ENCODE measurements at regions not wholly inside any gene's neighbourhood (a gene's known extent, or its start where the extent isn't known, plus 50 kb on each side); places are given as distances from the start of the nearest gene placed in this dataset.

DNA sequence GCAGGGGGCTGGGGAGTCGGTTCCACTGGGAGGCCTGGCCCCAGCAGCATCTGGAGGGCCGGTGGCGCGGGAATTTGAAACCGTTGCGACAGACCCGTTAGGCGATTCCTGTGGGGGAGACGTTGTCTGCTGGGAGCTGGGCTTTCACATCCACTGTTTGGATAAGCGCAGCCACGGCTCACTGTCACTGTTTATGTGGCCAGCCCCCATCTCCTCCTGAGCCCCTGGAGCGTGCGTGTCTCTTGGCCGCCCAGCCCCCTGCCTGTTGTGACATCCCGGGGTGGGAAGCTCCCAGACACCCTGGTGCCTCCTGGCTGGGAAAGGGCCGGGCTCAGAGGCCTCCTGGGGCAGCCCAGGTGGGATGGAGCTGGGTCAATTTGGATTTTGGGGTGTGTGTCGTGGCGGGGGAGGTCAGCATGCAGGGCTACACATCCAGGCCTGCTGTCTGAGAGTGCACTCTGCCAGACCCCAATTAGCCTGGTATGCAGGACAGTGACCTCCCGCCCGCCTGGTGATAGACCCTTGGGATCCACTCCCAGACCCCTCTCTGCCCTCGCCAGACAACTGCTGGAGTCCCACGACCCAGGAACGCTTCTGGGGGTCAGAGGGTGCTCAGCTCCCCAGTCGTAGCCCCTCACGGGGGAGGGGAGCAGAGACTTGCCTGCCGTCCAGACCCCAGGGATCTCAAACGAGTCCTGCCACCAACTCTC, 62.0 kb upstream of the RNU6ATAC start:
- TF ChIP-seq, protein P1, sequence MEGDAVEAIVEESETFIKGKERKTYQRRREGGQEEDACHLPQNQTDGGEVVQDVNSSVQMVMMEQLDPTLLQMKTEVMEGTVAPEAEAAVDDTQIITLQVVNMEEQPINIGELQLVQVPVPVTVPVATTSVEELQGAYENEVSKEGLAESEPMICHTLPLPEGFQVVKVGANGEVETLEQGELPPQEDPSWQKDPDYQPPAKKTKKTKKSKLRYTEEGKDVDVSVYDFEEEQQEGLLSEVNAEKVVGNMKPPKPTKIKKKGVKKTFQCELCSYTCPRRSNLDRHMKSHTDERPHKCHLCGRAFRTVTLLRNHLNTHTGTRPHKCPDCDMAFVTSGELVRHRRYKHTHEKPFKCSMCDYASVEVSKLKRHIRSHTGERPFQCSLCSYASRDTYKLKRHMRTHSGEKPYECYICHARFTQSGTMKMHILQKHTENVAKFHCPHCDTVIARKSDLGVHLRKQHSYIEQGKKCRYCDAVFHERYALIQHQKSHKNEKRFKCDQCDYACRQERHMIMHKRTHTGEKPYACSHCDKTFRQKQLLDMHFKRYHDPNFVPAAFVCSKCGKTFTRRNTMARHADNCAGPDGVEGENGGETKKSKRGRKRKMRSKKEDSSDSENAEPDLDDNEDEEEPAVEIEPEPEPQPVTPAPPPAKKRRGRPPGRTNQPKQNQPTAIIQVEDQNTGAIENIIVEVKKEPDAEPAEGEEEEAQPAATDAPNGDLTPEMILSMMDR (IDR thresholded peaks at IDR 0.05; ENCODE audit: low read length, missing control alignments), result no peak
- peak; percentile 62 for DNase-seq (ENCODE audit: low read depth)
- H3K4me3 ChIP-seq (replicated peaks; ENCODE audit: low read depth, low read length), result no peak overlapping the region

DNA sequence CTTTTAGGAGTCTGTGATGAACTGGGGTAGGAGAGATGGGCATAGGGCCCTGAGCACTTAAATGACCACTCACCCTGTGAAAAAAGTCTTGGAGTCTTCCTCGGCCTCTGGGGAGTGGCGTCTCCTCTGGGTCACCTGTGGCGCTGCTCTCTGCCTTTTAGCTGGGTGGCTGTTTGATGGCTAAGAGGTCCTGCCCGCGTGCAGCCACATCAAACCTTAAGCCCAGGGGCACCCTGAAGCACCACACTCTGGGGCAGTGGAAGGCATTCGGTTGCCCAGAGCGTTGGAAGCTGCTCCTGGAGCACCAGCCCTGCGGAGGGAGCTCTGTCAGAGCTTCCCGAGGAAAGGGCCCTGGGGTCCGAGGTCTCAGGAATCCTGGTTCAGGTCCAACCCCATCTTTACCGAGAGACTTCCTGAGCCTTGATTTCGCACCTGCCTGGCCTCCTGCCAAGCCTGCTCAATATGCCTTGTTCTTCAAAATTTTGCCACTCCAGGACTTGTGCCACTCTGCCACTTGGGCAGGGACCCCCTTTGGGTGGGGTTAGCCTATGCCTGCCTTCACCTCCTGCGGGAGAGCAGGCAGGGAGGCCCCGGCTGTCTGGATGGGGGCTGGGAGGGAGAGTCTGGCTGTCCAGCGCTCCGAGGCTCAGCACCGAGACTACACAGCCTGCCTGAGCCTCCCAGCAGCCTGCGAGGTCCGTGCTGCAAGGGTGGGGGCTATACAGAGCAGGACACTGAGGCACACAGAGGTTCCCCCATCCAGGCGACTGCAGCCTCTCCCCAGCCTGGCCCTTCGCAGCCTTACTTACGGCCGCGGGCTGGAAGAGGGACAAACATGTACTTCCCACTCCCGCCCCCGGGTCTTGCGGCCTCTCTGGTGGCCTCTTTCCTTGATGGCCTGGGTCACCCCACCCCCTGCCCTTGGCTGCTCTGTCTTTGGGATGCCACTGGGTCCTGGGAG, 63.4 kb upstream of the RNU6ATAC start:
- H3K4me3 ChIP-seq (replicated peaks; ENCODE audit: low read depth, low read length), result no peak overlapping the region
- no peak for DNase-seq (ENCODE audit: low read depth)
- TF ChIP-seq, protein P1 (IDR thresholded peaks at IDR 0.05; ENCODE audit: low read length, missing control alignments), result no peak

DNA sequence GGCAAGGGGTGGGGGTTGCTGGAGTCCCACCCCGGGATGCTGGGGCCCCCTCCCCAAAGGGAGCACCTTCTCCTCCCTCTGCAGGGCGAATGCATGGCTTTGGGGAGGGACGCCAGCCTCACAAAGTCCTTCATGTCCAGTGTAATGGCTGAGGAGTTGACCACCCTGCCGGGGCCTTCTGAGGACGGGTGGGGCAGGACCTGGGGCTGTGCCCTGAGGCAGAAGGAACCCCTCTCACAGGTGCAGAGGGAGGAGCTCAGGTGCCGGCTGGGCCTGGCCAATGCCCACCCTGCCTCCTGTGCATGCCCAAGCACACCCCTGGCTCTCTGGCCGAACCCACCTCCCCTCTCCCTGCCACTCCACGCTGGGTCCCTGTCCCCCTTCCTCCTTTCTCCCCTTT, 64.3 kb upstream of the RNU6ATAC start:
- H3K4me3 ChIP-seq (replicated peaks; ENCODE audit: low read depth, low read length), result no peak overlapping the region
- TF ChIP-seq, protein P1 (IDR thresholded peaks at IDR 0.05; ENCODE audit: low read length, missing control alignments), result no peak
- no peak for DNase-seq (ENCODE audit: low read depth)

DNA sequence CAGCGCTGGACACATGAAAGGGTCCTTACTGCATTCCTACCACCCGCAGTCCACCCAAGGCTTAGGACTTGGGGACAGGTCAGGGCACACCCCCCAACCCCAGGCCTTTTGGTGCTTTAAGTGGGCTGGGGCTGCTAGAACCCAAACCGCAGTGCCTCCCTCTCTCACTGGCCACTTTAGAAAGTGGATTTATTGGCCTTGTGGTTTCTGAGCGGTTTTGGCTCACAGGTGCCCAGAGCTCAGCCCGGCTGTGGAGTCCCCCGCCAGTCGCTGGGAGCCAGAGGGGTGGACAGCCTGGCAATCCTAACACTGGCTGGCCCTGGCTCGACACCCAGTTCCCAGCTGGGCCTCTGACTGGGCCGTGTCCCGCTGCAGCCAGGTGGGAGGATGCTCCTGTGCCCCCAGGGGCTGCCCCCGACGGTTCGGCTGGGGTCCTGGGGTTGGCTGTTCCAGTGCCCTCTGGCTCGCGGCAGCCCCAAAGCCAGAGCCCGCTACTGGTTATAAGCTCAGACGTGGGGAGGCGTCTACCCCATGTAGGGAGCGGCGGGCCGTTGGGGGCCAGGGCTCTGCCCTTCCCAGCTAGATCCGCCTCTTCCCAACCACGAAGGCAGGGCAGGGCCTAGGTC, 65.2 kb upstream of the RNU6ATAC start:
- no peak for DNase-seq (ENCODE audit: low read depth)
- TF ChIP-seq, protein P1 (IDR thresholded peaks at IDR 0.05; ENCODE audit: low read length, missing control alignments), result no peak
- no peak overlapping the region for H3K4me3 ChIP-seq (replicated peaks; ENCODE audit: low read depth, low read length)

DNA sequence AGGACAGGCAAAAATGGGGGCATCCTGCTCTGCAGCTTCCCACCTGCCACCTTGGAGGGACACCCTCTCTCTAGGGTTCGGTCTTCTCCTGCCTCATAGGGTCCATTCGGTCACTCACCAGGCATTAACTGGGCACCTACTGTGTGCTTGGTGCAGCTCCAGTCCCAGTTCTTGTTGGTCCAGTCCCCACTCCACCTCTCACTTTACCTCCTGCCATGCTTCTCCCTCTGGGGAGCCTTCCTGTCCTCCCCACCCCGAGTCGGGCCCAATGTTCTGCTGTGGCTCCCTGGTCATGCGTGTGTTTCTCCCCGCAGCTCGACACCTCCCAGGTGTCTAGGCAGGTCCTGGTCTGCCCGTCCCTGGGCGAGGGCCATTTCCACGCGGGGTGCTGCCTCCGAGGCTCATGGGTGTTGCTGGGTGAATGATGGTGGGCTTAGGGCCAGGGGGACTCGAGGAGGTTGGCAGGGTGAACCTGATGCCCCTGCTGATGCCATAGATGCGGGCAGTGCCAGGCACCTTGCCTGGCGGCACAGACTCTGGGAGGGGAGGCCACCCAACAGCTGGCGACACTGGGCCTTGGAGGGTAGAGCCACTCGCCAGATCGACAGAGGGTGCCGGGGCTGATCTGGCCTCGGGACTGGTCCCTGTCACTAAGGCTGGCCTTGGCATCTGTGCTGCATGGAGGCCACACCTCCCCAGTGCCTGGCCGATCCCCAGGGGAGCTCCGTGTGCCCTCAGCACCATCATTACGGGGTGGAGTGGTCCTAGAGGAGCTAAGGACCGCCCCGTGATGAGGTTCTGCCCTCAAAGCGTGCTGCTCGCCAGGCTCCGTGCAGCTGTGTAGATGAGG, 66.0 kb upstream of the RNU6ATAC start:
- no peak for DNase-seq (ENCODE audit: low read depth)
- no peak overlapping the region for H3K4me3 ChIP-seq (replicated peaks; ENCODE audit: low read depth, low read length)
- TF ChIP-seq, protein P1 (IDR thresholded peaks at IDR 0.05; ENCODE audit: low read length, missing control alignments), result no peak

DNA sequence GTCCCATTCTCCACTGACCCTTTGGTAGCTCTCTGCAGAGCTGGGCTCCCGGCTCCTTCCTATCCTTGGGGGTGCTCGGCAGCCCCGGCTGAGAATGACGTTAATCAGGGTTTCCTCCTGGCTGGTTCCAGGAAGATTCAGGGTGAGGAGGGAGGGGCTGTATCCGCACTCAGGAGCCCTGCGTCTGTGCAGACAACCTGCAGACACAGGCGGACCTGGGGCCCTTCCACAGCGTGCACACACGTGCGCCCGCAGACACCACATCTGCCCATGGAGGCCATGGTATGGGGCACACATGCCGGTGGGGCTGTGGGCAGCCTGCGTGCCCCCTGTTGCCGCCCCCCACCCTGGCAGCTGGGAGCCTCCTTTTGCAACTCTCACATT, 66.6 kb upstream of the RNU6ATAC start:
- TF ChIP-seq, protein P1 (IDR thresholded peaks at IDR 0.05; ENCODE audit: low read length, missing control alignments), result no peak
- DNase-seq (ENCODE audit: low read depth), result no peak
- no peak overlapping the region for H3K4me3 ChIP-seq (replicated peaks; ENCODE audit: low read depth, low read length)

Data from fibroblast of pulmonary artery (primary cell).